Neural progenitor cell (in vitro differentiated cells): ENCODE measurements at regions not wholly inside any gene's neighbourhood (a gene's known extent, or its start where the extent isn't known, plus 50 kb on each side); places are given as distances from the start of the nearest gene placed in this dataset.
A peak's percentile ranks its signal among the peaks of the same experiment; 100 is the strongest.

Source experiments
- DNase-seq: peaks from one replicate; pipeline ENCODE4 v3.0.0-alpha.2; 2016; ENCODE audit warnings: low spot score
- H2AFZ ChIP-seq: fragments of 200-600 bp; sonication (generic); replicated peaks from 2 replicates; pipeline ENCODE4 v1.6.1; 2016; ENCODE audit warnings: antibody characterized with exemption
- H3F3A ChIP-seq: fragments of 200-600 bp; sonication (generic); 2 replicates; pipeline ENCODE4 v1.6.1; 2016; ENCODE audit warnings: antibody characterized with exemption, low read depth
- H3K27ac ChIP-seq: fragments of 200-600 bp; sonication (generic); 2 replicates; pipeline ENCODE4 v1.5.1; 2016; ENCODE audit warnings: mild to moderate bottlenecking
- H3K27me3 ChIP-seq: fragments of 200-600 bp; sonication (generic); 2 replicates; pipeline ENCODE4 v1.6.1; 2016; ENCODE audit warnings: mild to moderate bottlenecking, moderate library complexity
- H3K36me3 ChIP-seq: fragments of 200-600 bp; sonication (generic); 2 replicates; pipeline ENCODE4 v1.5.1; 2016
- H3K4me1 ChIP-seq: fragments of 200-600 bp; sonication (generic); 2 replicates; pipeline ENCODE4 v1.6.1; 2016; ENCODE audit warnings: mixed run types
- H3K4me2 ChIP-seq: fragments of 200-600 bp; sonication (generic); 2 replicates; pipeline ENCODE4 v1.6.1; 2016
- H3K4me3 ChIP-seq: fragments of 200-600 bp; sonication (generic); 2 replicates; pipeline ENCODE4 v1.5.1; 2016
- H3K79me2 ChIP-seq: fragments of 200-600 bp; sonication (generic); 2 replicates; pipeline ENCODE4 v1.6.1; 2016; ENCODE audit warnings: low read depth
- H3K9ac ChIP-seq: fragments of 200-600 bp; sonication (generic); 2 replicates; pipeline ENCODE4 v1.6.1; 2016
- H3K9me3 ChIP-seq: fragments of 200-600 bp; sonication (generic); 2 replicates; pipeline ENCODE4 v1.5.1; 2016; ENCODE audit warnings: low read depth
- H4K20me1 ChIP-seq: fragments of 200-600 bp; sonication (generic); 2 replicates; pipeline ENCODE4 v1.6.1; 2016; ENCODE audit warnings: low read depth
- H3K27ac Mint-ChIP-seq: 3 replicates; pipeline ENCODE4 v1.8.0; 2021; ENCODE audit warnings: mixed read lengths
- H3K27me3 Mint-ChIP-seq: 2 replicates; pipeline ENCODE4 v1.8.0; 2022; ENCODE audit warnings: low read depth, mild to moderate bottlenecking, inconsistent platforms, moderate library complexity, mixed read lengths; ENCODE audit not compliant: insufficient read depth
- H3K36me3 Mint-ChIP-seq: 3 replicates; pipeline ENCODE4 v1.8.0; 2021; ENCODE audit warnings: mixed read lengths
- H3K4me1 Mint-ChIP-seq: 3 replicates; pipeline ENCODE4 v1.8.0; 2021; ENCODE audit warnings: mixed read lengths
- H3K4me3 Mint-ChIP-seq: 3 replicates; pipeline ENCODE4 v1.8.0; 2021; ENCODE audit warnings: mild to moderate bottlenecking, moderate library complexity, mixed read lengths
- H3K9me3 Mint-ChIP-seq: 3 replicates; pipeline ENCODE4 v1.8.0; 2020; ENCODE audit warnings: mixed read lengths
- EZH2 ChIP-seq: fragments of 200-600 bp; sonication (generic); IDR thresholded peaks from 2 replicates; pipeline ENCODE4 v1.6.1; 2017; ENCODE audit warnings: antibody characterized with exemption, mild to moderate bottlenecking, moderate library complexity
- EZH2phosphoT487 ChIP-seq: fragments of 200-600 bp; sonication (generic); IDR thresholded peaks from 2 replicates; pipeline ENCODE4 v1.6.1; 2017; ENCODE audit warnings: antibody characterized with exemption
- TF ChIP-seq, protein P1 (sequence below): fragments of 200-600 bp; sonication (generic); IDR thresholded peaks from 2 replicates; pipeline ENCODE4 v1.5.1; 2017; ENCODE audit warnings: antibody characterized with exemption, mild to moderate bottlenecking

- no peaks in the 10 kb centered on the region for H3K36me3 ChIP-seq
- H3K4me3 Mint-ChIP-seq: no peak overlapping the region
- H3K79me2 ChIP-seq: no peaks in the 10 kb centered on the region
- no peak overlapping the region for H3K9ac ChIP-seq
- H4K20me1 ChIP-seq: no peaks in the 10 kb centered on the region
- peaks cover 13% of the 10 kb centered on the region for H3K27me3 Mint-ChIP-seq
- no peak for DNase-seq
- no peak overlapping the region for H3K27ac ChIP-seq
- no peak overlapping the region for H3K4me2 ChIP-seq
- H3K4me1 Mint-ChIP-seq: peaks cover 35% of the 10 kb centered on the region
- peaks cover 23% of the 10 kb centered on the region for H3K4me1 ChIP-seq
- no peak overlapping the region for H2AFZ ChIP-seq
- TF ChIP-seq EZH2phosphoT487 (no peak), EZH2 (no peak)
- TF ChIP-seq, protein P1, sequence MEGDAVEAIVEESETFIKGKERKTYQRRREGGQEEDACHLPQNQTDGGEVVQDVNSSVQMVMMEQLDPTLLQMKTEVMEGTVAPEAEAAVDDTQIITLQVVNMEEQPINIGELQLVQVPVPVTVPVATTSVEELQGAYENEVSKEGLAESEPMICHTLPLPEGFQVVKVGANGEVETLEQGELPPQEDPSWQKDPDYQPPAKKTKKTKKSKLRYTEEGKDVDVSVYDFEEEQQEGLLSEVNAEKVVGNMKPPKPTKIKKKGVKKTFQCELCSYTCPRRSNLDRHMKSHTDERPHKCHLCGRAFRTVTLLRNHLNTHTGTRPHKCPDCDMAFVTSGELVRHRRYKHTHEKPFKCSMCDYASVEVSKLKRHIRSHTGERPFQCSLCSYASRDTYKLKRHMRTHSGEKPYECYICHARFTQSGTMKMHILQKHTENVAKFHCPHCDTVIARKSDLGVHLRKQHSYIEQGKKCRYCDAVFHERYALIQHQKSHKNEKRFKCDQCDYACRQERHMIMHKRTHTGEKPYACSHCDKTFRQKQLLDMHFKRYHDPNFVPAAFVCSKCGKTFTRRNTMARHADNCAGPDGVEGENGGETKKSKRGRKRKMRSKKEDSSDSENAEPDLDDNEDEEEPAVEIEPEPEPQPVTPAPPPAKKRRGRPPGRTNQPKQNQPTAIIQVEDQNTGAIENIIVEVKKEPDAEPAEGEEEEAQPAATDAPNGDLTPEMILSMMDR: no peak
- no peak overlapping the region for H3K4me3 ChIP-seq
- no peaks in the 10 kb centered on the region for H3K27me3 ChIP-seq
- no peaks in the 10 kb centered on the region for H3K9me3 ChIP-seq
- H3K36me3 Mint-ChIP-seq: no peaks in the 10 kb centered on the region
- peaks cover 2% of the 10 kb centered on the region for H3K9me3 Mint-ChIP-seq
- H3K27ac Mint-ChIP-seq: no peak overlapping the region
- H3F3A ChIP-seq: peaks cover 19% of the 10 kb centered on the region
Observed at GRCh38 chr6:14929291-14929690, 316.6 kb upstream of the JARID2 start.

GRCh38 chr6:14930366-14930989 is 315.4 kb upstream of the JARID2 start:
- no peak overlapping the region for H3K4me3 Mint-ChIP-seq
- no peak for DNase-seq
- Histone ChIP-seq H3K27me3 (no peaks in the 10 kb centered on the region), H2AFZ (no peak overlapping the region), H3K4me3 (no peak overlapping the region), H3K9ac (no peak overlapping the region), H3K4me2 (no peak overlapping the region), H3K79me2 (no peaks in the 10 kb centered on the region), H3K27ac (no peak overlapping the region), H4K20me1 (no peaks in the 10 kb centered on the region), H3K9me3 (no peaks in the 10 kb centered on the region), H3K36me3 (no peaks in the 10 kb centered on the region), H3K4me1 (peaks cover 13% of the 10 kb centered on the region), H3F3A (peaks cover 16% of the 10 kb centered on the region)
- peaks cover 2% of the 10 kb centered on the region for H3K9me3 Mint-ChIP-seq
- H3K27me3 Mint-ChIP-seq: peaks cover 11% of the 10 kb centered on the region
- TF ChIP-seq EZH2phosphoT487 (no peak), EZH2 (no peak)
- no peak overlapping the region for H3K27ac Mint-ChIP-seq
- peaks cover 27% of the 10 kb centered on the region for H3K4me1 Mint-ChIP-seq
- no peaks in the 10 kb centered on the region for H3K36me3 Mint-ChIP-seq

DNA sequence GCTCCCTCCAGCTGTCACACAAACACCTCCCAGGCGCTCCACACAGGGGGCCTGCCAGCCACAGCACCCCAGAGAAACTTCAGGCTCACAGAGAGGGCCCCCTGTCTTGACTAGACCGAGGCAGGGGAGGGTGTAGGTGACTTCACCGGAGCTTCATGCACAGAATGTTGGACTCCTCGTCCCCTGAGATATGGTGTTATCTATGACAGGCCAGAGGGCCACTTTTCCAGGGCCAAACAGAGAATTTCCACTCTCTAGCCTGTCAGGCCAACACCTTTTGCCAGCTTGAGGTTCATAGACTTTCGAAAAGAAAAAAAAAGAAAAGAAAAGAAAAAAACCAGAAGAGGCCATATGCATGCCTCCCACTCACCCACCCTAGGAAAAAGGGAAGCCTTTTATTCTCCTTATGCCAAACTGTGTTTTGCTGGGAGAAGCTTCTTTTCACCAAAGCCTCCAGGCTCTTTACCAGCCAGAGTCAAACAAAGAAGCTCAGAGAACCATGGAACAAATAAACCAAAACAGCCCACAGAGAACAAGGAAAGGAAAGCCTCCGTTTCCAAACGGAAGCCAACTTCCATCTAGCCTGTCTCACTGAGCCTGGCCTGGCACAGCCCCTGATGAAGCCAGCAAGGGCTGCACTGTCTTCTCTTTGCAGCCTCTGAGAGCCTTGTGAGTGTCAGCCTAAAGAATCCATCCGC is 313.2 kb upstream of the JARID2 start:
- Histone ChIP-seq H4K20me1 (no peaks in the 10 kb centered on the region), H3K9me3 (no peaks in the 10 kb centered on the region), H3K27ac (peak overlapping the region; percentile 82), H3K79me2 (no peaks in the 10 kb centered on the region), H3K4me3 (no peak overlapping the region), H2AFZ (peak overlapping the region; percentile 72), H3K4me2 (peak overlapping the region; percentile 16), H3F3A (peaks cover 16% of the 10 kb centered on the region), H3K36me3 (no peaks in the 10 kb centered on the region), H3K27me3 (no peaks in the 10 kb centered on the region), H3K9ac (no peak overlapping the region), H3K4me1 (peaks cover 13% of the 10 kb centered on the region)
- no peak for TF ChIP-seq EZH2
- TF ChIP-seq EZH2phosphoT487: no peak
- TF ChIP-seq, protein P1: no peak
- Mint-ChIP-seq H3K27me3 (peaks cover 9% of the 10 kb centered on the region), H3K9me3 (peaks cover 2% of the 10 kb centered on the region), H3K36me3 (no peaks in the 10 kb centered on the region), H3K4me1 (peaks cover 24% of the 10 kb centered on the region), H3K27ac (peak overlapping the region; percentile 75), H3K4me3 (no peak overlapping the region)
- DNase-seq: peak; percentile 49

- peaks cover 24% of the 10 kb centered on the region for H3K4me1 Mint-ChIP-seq
- Histone ChIP-seq H2AFZ (peak overlapping the region; percentile 72), H3K79me2 (no peaks in the 10 kb centered on the region), H3K9me3 (no peaks in the 10 kb centered on the region), H3K27ac (peak overlapping the region; percentile 82), H3F3A (peaks cover 16% of the 10 kb centered on the region), H3K4me2 (peak overlapping the region; percentile 16), H3K4me3 (no peak overlapping the region), H3K27me3 (no peaks in the 10 kb centered on the region), H3K36me3 (no peaks in the 10 kb centered on the region), H4K20me1 (no peaks in the 10 kb centered on the region), H3K4me1 (peaks cover 13% of the 10 kb centered on the region), H3K9ac (no peak overlapping the region)
- TF ChIP-seq, protein P1: no peak
- TF ChIP-seq EZH2phosphoT487 (no peak), EZH2 (no peak)
- no peak for DNase-seq
- peaks cover 2% of the 10 kb centered on the region for H3K9me3 Mint-ChIP-seq
- peak overlapping the region; percentile 75 for H3K27ac Mint-ChIP-seq
- H3K36me3 Mint-ChIP-seq: no peaks in the 10 kb centered on the region
- H3K27me3 Mint-ChIP-seq: peaks cover 9% of the 10 kb centered on the region
- H3K4me3 Mint-ChIP-seq: peak overlapping the region; percentile 38
Observed at GRCh38 chr6:14933183-14933544, 312.7 kb upstream of the JARID2 start.
